ENCODE measurements at regions not wholly inside any gene's neighbourhood (a gene's known extent, or its start where the extent isn't known, plus 50 kb on each side); places are given as distances from the start of the nearest gene placed in this dataset.

DNA sequence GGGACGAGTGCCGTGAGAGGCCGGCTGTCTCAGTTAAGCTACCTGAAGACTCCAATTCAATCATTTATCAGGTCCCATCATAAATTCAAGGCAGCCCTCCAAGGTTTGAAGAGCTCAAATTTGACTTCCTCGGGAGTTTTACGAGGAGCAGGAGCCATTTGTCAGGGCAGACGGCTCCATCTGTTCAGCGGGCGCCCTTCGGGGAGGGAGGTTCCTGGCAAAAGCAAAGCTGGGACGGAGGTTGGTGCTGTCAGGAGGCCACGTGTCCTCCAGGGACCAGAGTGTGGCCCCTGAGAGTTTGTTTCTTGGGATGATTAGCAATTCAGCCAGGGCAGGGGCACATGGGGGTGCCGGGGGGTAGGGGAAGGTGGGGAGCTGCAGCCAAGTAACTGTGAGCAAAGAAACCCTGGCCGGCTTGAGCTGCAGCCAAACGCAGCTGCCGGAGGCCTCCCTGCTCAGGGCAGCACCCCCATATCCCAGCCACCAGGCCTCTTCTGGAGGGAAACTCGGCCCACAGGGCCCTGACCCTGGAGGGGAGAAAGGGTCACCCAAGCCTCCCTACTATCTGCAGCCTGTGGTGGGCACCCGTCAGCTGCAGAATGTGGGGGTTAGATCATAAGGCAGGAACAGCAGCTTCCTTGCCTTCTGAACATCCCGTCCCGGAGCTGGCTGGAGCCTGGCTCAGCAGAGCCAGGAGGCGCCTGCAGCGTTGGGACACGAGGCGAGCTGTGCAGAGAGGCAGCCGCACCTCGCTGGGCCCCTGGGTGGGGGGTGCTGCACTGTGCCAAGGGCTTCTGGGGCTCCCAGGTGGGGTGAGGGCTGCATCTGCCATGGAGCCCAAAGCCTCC lies 63.6 kb upstream of the GATA5 start:
- TF ChIP-seq, protein P1, sequence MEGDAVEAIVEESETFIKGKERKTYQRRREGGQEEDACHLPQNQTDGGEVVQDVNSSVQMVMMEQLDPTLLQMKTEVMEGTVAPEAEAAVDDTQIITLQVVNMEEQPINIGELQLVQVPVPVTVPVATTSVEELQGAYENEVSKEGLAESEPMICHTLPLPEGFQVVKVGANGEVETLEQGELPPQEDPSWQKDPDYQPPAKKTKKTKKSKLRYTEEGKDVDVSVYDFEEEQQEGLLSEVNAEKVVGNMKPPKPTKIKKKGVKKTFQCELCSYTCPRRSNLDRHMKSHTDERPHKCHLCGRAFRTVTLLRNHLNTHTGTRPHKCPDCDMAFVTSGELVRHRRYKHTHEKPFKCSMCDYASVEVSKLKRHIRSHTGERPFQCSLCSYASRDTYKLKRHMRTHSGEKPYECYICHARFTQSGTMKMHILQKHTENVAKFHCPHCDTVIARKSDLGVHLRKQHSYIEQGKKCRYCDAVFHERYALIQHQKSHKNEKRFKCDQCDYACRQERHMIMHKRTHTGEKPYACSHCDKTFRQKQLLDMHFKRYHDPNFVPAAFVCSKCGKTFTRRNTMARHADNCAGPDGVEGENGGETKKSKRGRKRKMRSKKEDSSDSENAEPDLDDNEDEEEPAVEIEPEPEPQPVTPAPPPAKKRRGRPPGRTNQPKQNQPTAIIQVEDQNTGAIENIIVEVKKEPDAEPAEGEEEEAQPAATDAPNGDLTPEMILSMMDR (IDR thresholded peaks at IDR 0.05; ENCODE audit: low read length) = no peak
- no peak for TF ChIP-seq EZH2 (IDR thresholded peaks at IDR 0.05; ENCODE audit: borderline replicate concordance, low read length)
